22Rv1 (cell line): ENCODE measurements at regions not wholly inside any gene's neighbourhood (a gene's known extent, or its start where the extent isn't known, plus 50 kb on each side); places are given as distances from the start of the nearest gene placed in this dataset.

Experiments
- ZFX ChIP-seq: fragments of 450-650 bp; IDR thresholded peaks from 2 replicates; pipeline ENCODE4 v1.6.1; 2017; ENCODE audit warnings: antibody characterized with exemption, borderline replicate concordance
- TF ChIP-seq, protein P1 (sequence below): fragments of 450-650 bp; IDR thresholded peaks from 2 replicates; pipeline ENCODE4 v1.5.1; 2017; ENCODE audit warnings: mild to moderate bottlenecking

DNA sequence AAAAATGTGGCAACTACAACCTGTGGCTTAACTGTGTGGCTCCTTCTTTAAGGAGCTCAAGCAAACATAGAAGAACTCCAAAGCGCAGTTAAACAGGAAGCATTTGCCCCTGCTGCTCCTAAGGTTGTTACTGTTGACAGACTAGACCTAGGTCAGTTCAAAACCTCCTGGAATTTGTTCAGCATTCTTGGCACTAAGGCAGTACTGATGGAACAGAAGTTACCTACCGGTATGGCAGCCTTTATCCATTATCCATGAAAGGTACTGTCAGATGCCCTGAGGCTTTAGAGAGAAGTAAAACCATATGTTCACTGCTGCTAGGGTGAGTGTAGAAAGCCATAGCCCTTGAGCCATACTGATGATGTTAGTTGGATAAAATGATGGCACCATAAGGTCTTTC, 916.5 kb upstream of the FAT3 start:
- TF ChIP-seq, protein P1, sequence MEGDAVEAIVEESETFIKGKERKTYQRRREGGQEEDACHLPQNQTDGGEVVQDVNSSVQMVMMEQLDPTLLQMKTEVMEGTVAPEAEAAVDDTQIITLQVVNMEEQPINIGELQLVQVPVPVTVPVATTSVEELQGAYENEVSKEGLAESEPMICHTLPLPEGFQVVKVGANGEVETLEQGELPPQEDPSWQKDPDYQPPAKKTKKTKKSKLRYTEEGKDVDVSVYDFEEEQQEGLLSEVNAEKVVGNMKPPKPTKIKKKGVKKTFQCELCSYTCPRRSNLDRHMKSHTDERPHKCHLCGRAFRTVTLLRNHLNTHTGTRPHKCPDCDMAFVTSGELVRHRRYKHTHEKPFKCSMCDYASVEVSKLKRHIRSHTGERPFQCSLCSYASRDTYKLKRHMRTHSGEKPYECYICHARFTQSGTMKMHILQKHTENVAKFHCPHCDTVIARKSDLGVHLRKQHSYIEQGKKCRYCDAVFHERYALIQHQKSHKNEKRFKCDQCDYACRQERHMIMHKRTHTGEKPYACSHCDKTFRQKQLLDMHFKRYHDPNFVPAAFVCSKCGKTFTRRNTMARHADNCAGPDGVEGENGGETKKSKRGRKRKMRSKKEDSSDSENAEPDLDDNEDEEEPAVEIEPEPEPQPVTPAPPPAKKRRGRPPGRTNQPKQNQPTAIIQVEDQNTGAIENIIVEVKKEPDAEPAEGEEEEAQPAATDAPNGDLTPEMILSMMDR: no peak
- no peak for TF ChIP-seq ZFX
